Lower lobe of right lung (tissue), 2 donors: ENCODE measurements at regions not wholly inside any gene's neighbourhood (a gene's known extent, or its start where the extent isn't known, plus 50 kb on each side); places are given as distances from the start of the nearest gene placed in this dataset.

Experiments used
- ATAC-seq, 2 donors: fragments of 200-7000 bp; cut with Tn5 transposase; one replicate each; pipeline ENCODE4 v1.9.1; 2020 to 2022; ENCODE audit warnings: mild to moderate bottlenecking in 2 of 2, moderate library complexity in 2 of 2
- DNase-seq: peaks from one replicate; pipeline ENCODE4 v3.0.0-alpha.2; 2020
- H3K27ac ChIP-seq: fragments of 200-600 bp; one replicate; pipeline ENCODE4 v1.8.0; 2022
- H3K27me3 ChIP-seq: fragments of 200-600 bp; one replicate; pipeline ENCODE4 v1.8.0; 2022; ENCODE audit warnings: low read depth
- H3K36me3 ChIP-seq: fragments of 200-600 bp; one replicate; pipeline ENCODE4 v1.8.0; 2022; ENCODE audit warnings: mild to moderate bottlenecking
- H3K4me1 ChIP-seq: fragments of 200-600 bp; one replicate; pipeline ENCODE4 v1.8.0; 2022
- H3K4me3 ChIP-seq: fragments of 200-600 bp; one replicate; pipeline ENCODE4 v1.8.0; 2022; ENCODE audit warnings: mild to moderate bottlenecking
- H3K9me3 ChIP-seq: fragments of 200-600 bp; one replicate; pipeline ENCODE4 v1.8.0; 2022
- intact Hi-C: fragments of 100-400 bp; cut with DNase I; formaldehyde crosslinking; loops from one replicate; pipeline ENCODE4 v1.11.0; 2022
- TF ChIP-seq, protein P1 (sequence below): fragments of 200-600 bp; IDR thresholded peaks from one replicate; pipeline ENCODE4 v1.8.0; 2022; ENCODE audit warnings: antibody characterized with exemption, mild to moderate bottlenecking
- donor health status: DM: no; HTN: yes; CAD: no; lungs with severe emphysema.

- intact Hi-C loops = no loop called here
- no peaks in the 10 kb centered on the region for H3K9me3 ChIP-seq
- TF ChIP-seq, protein P1, sequence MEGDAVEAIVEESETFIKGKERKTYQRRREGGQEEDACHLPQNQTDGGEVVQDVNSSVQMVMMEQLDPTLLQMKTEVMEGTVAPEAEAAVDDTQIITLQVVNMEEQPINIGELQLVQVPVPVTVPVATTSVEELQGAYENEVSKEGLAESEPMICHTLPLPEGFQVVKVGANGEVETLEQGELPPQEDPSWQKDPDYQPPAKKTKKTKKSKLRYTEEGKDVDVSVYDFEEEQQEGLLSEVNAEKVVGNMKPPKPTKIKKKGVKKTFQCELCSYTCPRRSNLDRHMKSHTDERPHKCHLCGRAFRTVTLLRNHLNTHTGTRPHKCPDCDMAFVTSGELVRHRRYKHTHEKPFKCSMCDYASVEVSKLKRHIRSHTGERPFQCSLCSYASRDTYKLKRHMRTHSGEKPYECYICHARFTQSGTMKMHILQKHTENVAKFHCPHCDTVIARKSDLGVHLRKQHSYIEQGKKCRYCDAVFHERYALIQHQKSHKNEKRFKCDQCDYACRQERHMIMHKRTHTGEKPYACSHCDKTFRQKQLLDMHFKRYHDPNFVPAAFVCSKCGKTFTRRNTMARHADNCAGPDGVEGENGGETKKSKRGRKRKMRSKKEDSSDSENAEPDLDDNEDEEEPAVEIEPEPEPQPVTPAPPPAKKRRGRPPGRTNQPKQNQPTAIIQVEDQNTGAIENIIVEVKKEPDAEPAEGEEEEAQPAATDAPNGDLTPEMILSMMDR = no peak
- H3K27ac ChIP-seq = no peak overlapping the region
- ATAC-seq (no peak), DNase-seq (no peak)
- H3K36me3 ChIP-seq = no peaks in the 10 kb centered on the region
- no peak overlapping the region for H3K4me3 ChIP-seq
- H3K4me1 ChIP-seq = no peaks in the 10 kb centered on the region
- no peaks in the 10 kb centered on the region for H3K27me3 ChIP-seq
These were observed 220.0 kb downstream of the CMPK2 start for GRCh38 chr2:6645672-6646071.

GRCh38 chr2:6647046-6647445 is 218.7 kb downstream of the CMPK2 start:
- TF ChIP-seq, protein P1 = no peak
- intact Hi-C loops = no loop called here
- Histone ChIP-seq H3K9me3 (no peaks in the 10 kb centered on the region), H3K27ac (no peak overlapping the region), H3K36me3 (no peaks in the 10 kb centered on the region), H3K27me3 (no peaks in the 10 kb centered on the region), H3K4me3 (no peak overlapping the region), H3K4me1 (no peaks in the 10 kb centered on the region)
- DNase-seq = no peak
- ATAC-seq = no peak

DNA sequence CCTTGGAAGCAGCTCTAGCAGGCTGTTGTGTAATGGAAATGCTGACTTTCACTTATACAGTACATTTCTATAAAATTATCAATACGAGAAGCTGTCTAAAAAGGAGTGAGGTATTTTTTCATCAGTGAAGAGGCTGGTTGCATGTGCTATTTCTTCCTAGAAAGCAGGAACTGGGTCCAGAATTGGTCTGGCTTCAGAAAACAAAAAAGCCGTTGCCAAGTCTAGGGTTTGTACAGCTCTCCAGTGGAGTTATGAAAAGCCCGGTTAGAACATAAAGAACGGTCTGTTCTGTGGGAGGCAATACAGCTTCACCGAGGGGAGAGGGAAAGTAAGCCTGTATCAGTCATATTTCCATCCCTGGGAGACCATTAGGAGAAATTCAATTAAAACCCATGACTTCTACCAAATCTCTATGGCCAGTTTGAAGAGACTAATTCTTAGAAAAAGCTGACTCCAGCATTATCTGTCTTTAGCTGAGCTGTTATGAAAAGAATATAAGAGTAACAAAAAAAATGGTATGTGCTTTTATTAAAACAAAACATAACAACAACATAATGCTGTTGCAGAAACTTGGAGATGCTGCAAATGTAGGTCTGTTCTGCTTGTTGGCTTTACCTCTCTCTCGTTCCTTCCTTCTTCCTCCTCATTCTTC is 217.0 kb downstream of the CMPK2 start:
- no peaks in the 10 kb centered on the region for H3K9me3 ChIP-seq
- no peak for DNase-seq
- TF ChIP-seq, protein P1 = no peak
- H3K36me3 ChIP-seq = no peaks in the 10 kb centered on the region
- no peak overlapping the region for H3K27ac ChIP-seq
- peak; percentile 36 to 41 for ATAC-seq
- intact Hi-C loops = no loop called here
- no peak overlapping the region for H3K4me3 ChIP-seq
- H3K27me3 ChIP-seq = no peaks in the 10 kb centered on the region
- no peaks in the 10 kb centered on the region for H3K4me1 ChIP-seq

- H3K9me3 ChIP-seq = no peaks in the 10 kb centered on the region
- intact Hi-C loops = no loop called here
- TF ChIP-seq, protein P1 = no peak
- H3K36me3 ChIP-seq = no peaks in the 10 kb centered on the region
- no peaks in the 10 kb centered on the region for H3K27me3 ChIP-seq
- no peak overlapping the region for H3K4me3 ChIP-seq
- no peak for DNase-seq
- H3K4me1 ChIP-seq = no peaks in the 10 kb centered on the region
- ATAC-seq = no peak
- no peak overlapping the region for H3K27ac ChIP-seq
These were observed 215.4 kb downstream of the CMPK2 start for GRCh38 chr2:6650311-6650710.

DNA sequence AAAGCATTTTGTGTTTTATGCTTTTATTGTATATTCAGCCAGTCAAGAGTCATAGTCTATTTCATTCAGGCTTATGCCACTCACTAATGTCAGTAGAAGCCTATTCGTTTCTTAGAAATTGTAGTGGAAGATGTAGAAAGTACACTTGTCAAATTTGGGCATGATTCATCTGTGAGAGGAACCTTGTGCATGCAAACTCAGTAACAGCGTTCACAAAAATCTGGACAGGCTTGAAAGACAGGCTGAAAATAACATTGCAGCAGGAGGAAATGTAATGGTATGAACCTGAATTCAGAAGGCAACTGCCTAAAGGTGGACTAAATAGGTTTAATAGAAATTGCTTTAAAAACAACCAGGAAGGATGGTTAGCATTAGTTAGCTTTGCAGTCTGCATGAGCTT is 213.5 kb downstream of the CMPK2 start:
- intact Hi-C loops = no loop called here
- Histone ChIP-seq H3K27ac (no peak overlapping the region), H3K9me3 (no peaks in the 10 kb centered on the region), H3K4me3 (no peak overlapping the region), H3K27me3 (no peaks in the 10 kb centered on the region), H3K4me1 (no peaks in the 10 kb centered on the region), H3K36me3 (no peaks in the 10 kb centered on the region)
- ATAC-seq = no peak
- TF ChIP-seq, protein P1 = no peak
- no peak for DNase-seq
